Breast epithelium (tissue), 4 donors: ENCODE measurements at regions not wholly inside any gene's neighbourhood (a gene's known extent, or its start where the extent isn't known, plus 50 kb on each side); places are given as distances from the start of the nearest gene placed in this dataset.

Experiments
- DNase-seq, 2 donors: peaks; one replicate each; pipeline ENCODE4 v3.0.0-alpha.2; 2019; ENCODE audit warnings: low spot score in 2 of 2
- H3K27ac ChIP-seq, 2 donors: fragments of 200-600 bp; sonication (generic) in 1 of 2; one replicate each; pipeline ENCODE4 v1.5.1; 2016 to 2019; ENCODE audit warnings: mild to moderate bottlenecking in 1 of 2
- H3K27me3 ChIP-seq, 2 donors: fragments of 200-600 bp; sonication (generic) in 1 of 2; one replicate each; pipeline versions ENCODE4 v1.5.1 to v1.6.0; 2017 to 2019; ENCODE audit warnings: control low read depth in 1 of 2, mild to moderate bottlenecking in 1 of 2
- H3K36me3 ChIP-seq: fragments of 200-600 bp; one replicate; pipeline ENCODE4 v1.5.1; 2019
- H3K4me1 ChIP-seq, 2 donors: fragments of 200-600 bp; sonication (generic); one replicate each; pipeline ENCODE4 v1.5.1; 2016 to 2019; ENCODE audit warnings: control low read depth in 1 of 2
- H3K4me3 ChIP-seq, 3 donors: fragments of 200-600 bp; sonication (generic); 1 replicate in 2 of 3; 2 replicates in 1 of 3; pipeline ENCODE4 v1.5.1; 2016 to 2019; ENCODE audit warnings: mild to moderate bottlenecking in 3 of 3, moderate library complexity in 2 of 3
- H3K9me3 ChIP-seq, 2 donors: fragments of 200-600 bp; sonication (generic) in 1 of 2; one replicate each; pipeline ENCODE4 v1.5.1; 2016 to 2019; ENCODE audit warnings: control low read depth in 1 of 2
- CTCF ChIP-seq, 3 donors: fragments of 450-650 bp; IDR thresholded peaks; one replicate each; pipeline ENCODE4 v1.5.1; 2016 to 2017; ENCODE audit warnings: antibody characterized with exemption in 3 of 3, mild to moderate bottlenecking in 3 of 3, moderate library complexity in 3 of 3
- POLR2A ChIP-seq: fragments of 450-650 bp; IDR thresholded peaks from one replicate; pipeline ENCODE4 v1.6.1; 2016; ENCODE audit warnings: antibody characterized with exemption, mild to moderate bottlenecking, moderate library complexity
- POLR2AphosphoS5 ChIP-seq, 3 donors: sonication (generic); formaldehyde crosslinking; IDR thresholded peaks; one replicate each; pipeline ENCODE4 v1.6.1; 2017; ENCODE audit warnings: antibody characterized with exemption in 3 of 3
- intact Hi-C: fragments of 100-400 bp; cut with DNase I; formaldehyde crosslinking; loops from one replicate; pipeline ENCODE4 v1.15.1; 2023; ENCODE audit warnings: low total_unique reads

GRCh38 chr2:6446938-6447608, 418.6 kb downstream of the CMPK2 start:
- no peak overlapping the region for H3K4me3 ChIP-seq

GRCh38 chr2:6448893-6449292, 416.8 kb downstream of the CMPK2 start:
- Histone ChIP-seq H3K9me3 (no peaks in the 10 kb centered on the region), H3K27ac (no peak overlapping the region), H3K4me3 (no peak overlapping the region), H3K36me3 (no peaks in the 10 kb centered on the region), H3K4me1 (no peaks in the 10 kb centered on the region), H3K27me3 (no peaks in the 10 kb centered on the region)
- DNase-seq = no peak
- intact Hi-C loops = no loop called here
- TF ChIP-seq CTCF (IDR thresholded peaks at IDR 0.05) = no peak
- TF ChIP-seq POLR2A = no peak
- no peak for TF ChIP-seq POLR2AphosphoS5 (IDR thresholded peaks at IDR 0.05)

More at GRCh38 chr2:6446938-6447608, 418.6 kb downstream of the CMPK2 start:
- TF ChIP-seq CTCF (IDR thresholded peaks at IDR 0.05) (no peak), POLR2A (no peak), POLR2AphosphoS5 (IDR thresholded peaks at IDR 0.05) (no peak)
- no peak for DNase-seq
- intact Hi-C loops = no loop called here
- Histone ChIP-seq H3K4me1 (no peaks in the 10 kb centered on the region), H3K36me3 (no peaks in the 10 kb centered on the region), H3K27ac (no peak overlapping the region), H3K9me3 (no peaks in the 10 kb centered on the region), H3K27me3 (no peaks in the 10 kb centered on the region)

- Histone ChIP-seq H3K27ac (no peak overlapping the region), H3K36me3 (no peaks in the 10 kb centered on the region), H3K27me3 (no peaks in the 10 kb centered on the region), H3K4me3 (no peak overlapping the region), H3K9me3 (no peaks in the 10 kb centered on the region), H3K4me1 (no peaks in the 10 kb centered on the region)
- no peak for DNase-seq
- intact Hi-C loops = no loop called here
- TF ChIP-seq POLR2AphosphoS5 (IDR thresholded peaks at IDR 0.05) (no peak), POLR2A (no peak), CTCF (IDR thresholded peaks at IDR 0.05) (no peak)
Measured at GRCh38 chr2:6449343-6449742, 416.4 kb downstream of the CMPK2 start.

- no peak overlapping the region for H3K4me3 ChIP-seq
Measured at GRCh38 chr2:6452702-6453481, 412.8 kb downstream of the CMPK2 start.

More at GRCh38 chr2:6452702-6453481, 412.8 kb downstream of the CMPK2 start:
- TF ChIP-seq POLR2AphosphoS5 (IDR thresholded peaks at IDR 0.05) (no peak), CTCF (IDR thresholded peaks at IDR 0.05) (no peak)
- no peaks in the 10 kb centered on the region for H3K27me3 ChIP-seq
- no peaks in the 10 kb centered on the region for H3K36me3 ChIP-seq
- H3K27ac ChIP-seq = no peak overlapping the region
- no peaks in the 10 kb centered on the region for H3K9me3 ChIP-seq
- H3K4me1 ChIP-seq = no peaks in the 10 kb centered on the region
- intact Hi-C loops = no loop called here
- DNase-seq = no peak
